Stomach smooth muscle (tissue), 2 donors: ENCODE measurements at regions not wholly inside any gene's neighbourhood (a gene's known extent, or its start where the extent isn't known, plus 50 kb on each side); places are given as distances from the start of the nearest gene placed in this dataset.
"Not testable (repeated sequence)": the region's sequence is repeated elsewhere in the genome, so short reads cannot be mapped to it uniquely, and the experiment has no call there.

Experiments
- H3K27ac ChIP-seq: one replicate; pipeline ENCODE4 v1.7.0; 2013; ENCODE audit warnings: mild to moderate bottlenecking, low read length, inconsistent platforms
- H3K27me3 ChIP-seq, 2 donors: one replicate each; pipeline ENCODE4 v1.7.0; 2013; ENCODE audit warnings: low read length in 2 of 2; ENCODE audit not compliant: insufficient read depth in 2 of 2, control insufficient read depth in 1 of 2
- H3K36me3 ChIP-seq, 2 donors: one replicate each; pipeline ENCODE4 v1.7.0; 2013; ENCODE audit warnings: low read length in 2 of 2; ENCODE audit not compliant: control insufficient read depth in 2 of 2, insufficient read depth in 2 of 2
- H3K4me1 ChIP-seq: one replicate; pipeline ENCODE4 v1.7.0; 2013; ENCODE audit warnings: low read length; ENCODE audit not compliant: control insufficient read depth, insufficient read depth
- H3K4me3 ChIP-seq, 2 donors: one replicate each; pipeline ENCODE4 v1.7.0; 2013; ENCODE audit warnings: low read length in 2 of 2
- H3K9ac ChIP-seq, 2 donors: one replicate each; pipeline ENCODE4 v1.7.0; 2013; ENCODE audit warnings: low read length in 2 of 2, mild to moderate bottlenecking in 1 of 2
- H3K9me3 ChIP-seq, 2 donors: one replicate each; pipeline ENCODE4 v1.7.0; 2013; ENCODE audit warnings: low read length in 2 of 2; ENCODE audit not compliant: control insufficient read depth in 2 of 2
- donor health status: healthy.
- donor health status: Pancreatic carcinoma.

- Histone ChIP-seq H3K9me3 (no peaks in the 10 kb centered on the region), H3K4me1 (peaks cover 2% of the 10 kb centered on the region), H3K4me3 (peak overlapping the region in 1 of 2 donors; percentile 47), H3K36me3 (no peaks in the 10 kb centered on the region), H3K9ac (no peak overlapping the region), H3K27ac (no peak overlapping the region), H3K27me3 (peaks cover 8 to 13% of the 10 kb centered on the region in 2 donors)
Observed at GRCh38 chr1:121519042-121519755, 334.4 kb downstream of the SRGAP2C start.

DNA sequence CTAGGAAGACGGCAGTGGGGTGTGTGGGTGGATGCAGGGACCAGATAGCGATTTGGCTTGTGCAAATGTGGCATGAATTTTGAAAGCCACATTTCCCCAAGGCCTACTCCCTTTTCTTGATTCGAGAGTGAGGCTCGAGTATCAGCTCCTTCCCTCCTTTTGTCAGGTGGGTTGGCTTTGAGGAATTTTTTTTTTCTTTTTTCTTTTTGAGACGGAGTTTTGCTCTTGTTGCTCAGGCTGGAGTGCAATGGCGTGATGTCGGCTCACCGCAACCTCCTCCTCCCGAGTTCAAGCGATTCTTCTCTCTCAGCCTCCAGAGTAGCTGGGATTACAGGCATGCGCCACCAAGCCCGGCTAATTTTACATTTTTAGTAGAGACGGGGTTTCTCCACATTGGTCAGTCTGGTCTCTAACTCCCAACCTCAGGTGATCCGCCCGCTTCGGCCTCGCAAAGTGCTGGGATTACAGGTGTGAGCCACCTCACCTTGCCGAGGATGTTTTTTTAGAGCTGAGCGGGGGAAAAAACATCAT is 335.0 kb downstream of the SRGAP2C start:
- H3K4me1 ChIP-seq, H3K27ac ChIP-seq, H3K36me3 ChIP-seq, H3K9me3 ChIP-seq, H3K9ac ChIP-seq: not testable (repeated sequence)
- peaks cover 8 to 13% of the 10 kb centered on the region in 2 donors for H3K27me3 ChIP-seq
- H3K4me3 ChIP-seq, result peak overlapping the region in 1 of 2 donors; percentile 47

GRCh38 chr1:121522061-121522759 is 337.4 kb downstream of the SRGAP2C start:
- Histone ChIP-seq H3K4me3 (no peak overlapping the region), H3K27me3 (peaks cover 8 to 13% of the 10 kb centered on the region in 2 donors), H3K9ac (no peak overlapping the region), H3K4me1 (peaks cover 2% of the 10 kb centered on the region), H3K9me3 (no peaks in the 10 kb centered on the region), H3K27ac (no peak overlapping the region), H3K36me3 (no peaks in the 10 kb centered on the region)

DNA sequence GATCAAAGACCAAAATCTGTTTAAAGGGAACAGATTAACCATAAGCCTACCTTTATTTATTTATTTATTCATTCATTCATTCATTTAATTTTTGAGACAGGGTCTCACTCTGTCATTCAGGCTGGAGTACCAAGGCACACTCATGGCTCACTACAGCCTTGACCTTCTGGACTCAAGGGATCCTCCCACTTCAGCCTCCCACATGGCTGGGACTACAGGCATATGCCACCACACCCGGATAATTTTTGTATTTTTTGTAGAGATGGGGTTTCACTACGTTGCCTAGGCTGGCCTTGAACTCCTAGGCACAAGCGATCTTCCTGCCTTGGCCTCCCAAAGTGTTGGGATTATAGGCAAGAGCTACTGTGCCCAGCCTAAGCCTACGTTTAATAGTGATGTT is 338.3 kb downstream of the SRGAP2C start:
- not testable (repeated sequence) for H3K4me1 ChIP-seq, H3K36me3 ChIP-seq, H3K9me3 ChIP-seq, H3K27ac ChIP-seq, H3K4me3 ChIP-seq, H3K9ac ChIP-seq
- H3K27me3 ChIP-seq, result peaks cover 8 to 13% of the 10 kb centered on the region in 2 donors

- H3K4me1 ChIP-seq, result no peaks in the 10 kb centered on the region
- no peaks in the 10 kb centered on the region for H3K9me3 ChIP-seq
- no peaks in the 10 kb centered on the region for H3K36me3 ChIP-seq
- no peak overlapping the region for H3K4me3 ChIP-seq
- H3K27ac ChIP-seq, result no peak overlapping the region
- H3K27me3 ChIP-seq, result no peaks in the 10 kb centered on the region
- H3K9ac ChIP-seq, result no peak overlapping the region
Observed at GRCh38 chr1:121525355-121525754, 340.6 kb downstream of the SRGAP2C start.

DNA sequence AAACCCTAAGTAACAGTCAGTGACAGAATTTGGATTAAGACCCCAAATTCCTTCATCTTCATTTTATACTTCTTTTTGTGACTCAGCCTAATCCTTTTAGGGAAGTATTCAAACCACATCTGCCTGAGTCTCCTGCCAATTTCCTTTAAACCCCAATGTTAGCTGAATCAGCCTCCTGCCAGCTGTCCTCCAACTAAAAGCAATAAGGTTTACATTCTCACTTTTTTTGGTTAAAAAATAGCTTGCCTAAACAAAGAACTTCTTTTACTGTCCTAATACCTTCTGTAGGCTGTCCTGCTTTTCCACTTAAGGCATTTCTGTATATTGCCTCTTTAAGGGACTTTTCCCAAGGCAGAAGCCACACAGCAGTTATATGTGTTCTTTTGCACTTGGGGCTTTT is 344.2 kb downstream of the SRGAP2C start:
- H3K27me3 ChIP-seq, H3K4me3 ChIP-seq, H3K9ac ChIP-seq, H3K4me1 ChIP-seq, H3K27ac ChIP-seq, H3K9me3 ChIP-seq, H3K36me3 ChIP-seq: not testable (repeated sequence)

- H3K9ac ChIP-seq, H3K27me3 ChIP-seq, H3K4me3 ChIP-seq, H3K27ac ChIP-seq, H3K36me3 ChIP-seq, H3K4me1 ChIP-seq, H3K9me3 ChIP-seq: not testable (repeated sequence)
Observed at GRCh38 chr1:121530026-121530425, 345.3 kb downstream of the SRGAP2C start.

GRCh38 chr1:121531747-121532146 is 347.0 kb downstream of the SRGAP2C start:
- H3K9me3 ChIP-seq, H3K4me3 ChIP-seq, H3K27me3 ChIP-seq, H3K9ac ChIP-seq, H3K27ac ChIP-seq, H3K4me1 ChIP-seq, H3K36me3 ChIP-seq: not testable (repeated sequence)

- H3K9me3 ChIP-seq, H3K4me1 ChIP-seq, H3K36me3 ChIP-seq, H3K9ac ChIP-seq, H3K27me3 ChIP-seq, H3K4me3 ChIP-seq, H3K27ac ChIP-seq: not testable (repeated sequence)
Observed at GRCh38 chr1:121538148-121538547, 353.4 kb downstream of the SRGAP2C start.

DNA sequence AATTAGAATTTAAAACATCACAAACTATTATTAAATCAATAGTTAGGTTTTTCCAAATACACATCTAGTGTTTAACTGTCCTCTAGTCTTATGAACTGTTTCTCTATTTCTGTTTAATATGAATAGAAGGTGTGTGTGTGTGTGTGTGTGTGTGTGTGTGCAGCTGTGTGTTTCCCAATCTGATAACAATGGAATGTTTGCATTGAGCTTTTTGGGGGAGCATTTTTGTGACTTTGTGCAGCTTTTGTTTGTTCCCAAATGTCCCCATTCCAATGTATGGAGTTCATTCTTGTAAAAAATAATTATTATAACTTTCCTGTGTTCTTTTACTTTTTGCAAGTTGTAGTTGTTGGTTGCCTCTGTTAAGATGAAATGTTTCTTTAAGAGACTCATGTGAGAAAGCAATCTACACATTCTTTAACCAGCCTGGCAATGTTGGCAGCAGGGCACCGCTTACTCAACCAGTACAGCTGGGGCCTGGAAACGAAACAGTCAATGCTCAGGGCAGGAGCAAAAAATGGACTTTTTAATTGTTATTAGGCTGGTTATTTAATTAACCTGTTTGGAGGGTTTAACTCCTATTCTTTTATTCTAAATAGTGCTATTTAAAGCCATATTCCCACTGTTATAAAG is 354.3 kb downstream of the SRGAP2C start:
- no peaks in the 10 kb centered on the region for H3K9me3 ChIP-seq
- no peaks in the 10 kb centered on the region for H3K36me3 ChIP-seq

GRCh38 chr1:121543988-121544387 is 359.2 kb downstream of the SRGAP2C start:
- not testable (repeated sequence) for H3K9me3 ChIP-seq, H3K27me3 ChIP-seq, H3K27ac ChIP-seq, H3K4me1 ChIP-seq, H3K36me3 ChIP-seq, H3K4me3 ChIP-seq, H3K9ac ChIP-seq

More for the DNA sequence above, 354.3 kb downstream of the SRGAP2C start:
- no peaks in the 10 kb centered on the region for H3K27me3 ChIP-seq
- no peak overlapping the region for H3K27ac ChIP-seq
- no peaks in the 10 kb centered on the region for H3K4me1 ChIP-seq
- H3K9ac ChIP-seq, result no peak overlapping the region
- H3K4me3 ChIP-seq, result no peak overlapping the region
